PC-9 (cell line): ENCODE measurements at regions not wholly inside any gene's neighbourhood (a gene's known extent, or its start where the extent isn't known, plus 50 kb on each side); places are given as distances from the start of the nearest gene placed in this dataset.
A peak's percentile ranks its signal among the peaks of the same experiment; 100 is the strongest.

Source experiments
- BruUV-seq: library from RNA; stranded (reverse); fragments of 400-500 nt; replicated peaks from 2 replicates; lab custom pipeline; 2021; lab: Mats Ljungman, UMichigan
- CTCF ChIA-PET: fragments of 300-600 bp; sonication (Branson Sonifier 250); formaldehyde crosslinking; loops from one replicate; lab custom pipeline; 2022; ENCODE audit warnings: antibody characterized with exemption; lab: Charles Lee
- POLR2A ChIA-PET: fragments of 300-600 bp; sonication (Branson Sonifier 250); formaldehyde crosslinking; loops from one replicate; lab custom pipeline; 2022; ENCODE audit warnings: antibody characterized with exemption; ENCODE audit not compliant: unreplicated experiment; lab: Charles Lee
- DNase-seq, 2 experiments: peaks; one replicate each; pipeline versions ENCODE4 v3.0.0 to v3.0.0-alpha.2; 2015 to 2022; ENCODE audit warnings: mixed read lengths in 1 of 2
- H2AFZ ChIP-seq: fragments of 200-600 bp; sonication (generic); 2 replicates; pipeline ENCODE4 v1.8.1; 2017; ENCODE audit warnings: antibody characterized with exemption
- H3F3A ChIP-seq: fragments of 200-600 bp; sonication (generic); 2 replicates; pipeline ENCODE4 v1.8.1; 2017; ENCODE audit warnings: antibody characterized with exemption, mild to moderate bottlenecking, low read depth; ENCODE audit not compliant: insufficient read depth
- H3K27ac ChIP-seq: fragments of 200-600 bp; sonication (generic); 2 replicates; pipeline ENCODE4 v1.6.1; 2016; ENCODE audit warnings: mixed run types
- H3K27me3 ChIP-seq: fragments of 200-600 bp; sonication (generic); 2 replicates; pipeline ENCODE4 v1.6.1; 2016; ENCODE audit warnings: low read depth, mixed run types; ENCODE audit not compliant: insufficient read depth
- H3K36me3 ChIP-seq: fragments of 200-600 bp; sonication (generic); 2 replicates; pipeline ENCODE4 v1.6.1; 2016; ENCODE audit warnings: low read depth, mixed run types
- H3K4me1 ChIP-seq: fragments of 200-600 bp; sonication (generic); replicated peaks from 2 replicates; pipeline ENCODE4 v1.6.1; 2016; ENCODE audit warnings: mixed run types; ENCODE audit not compliant: insufficient read depth
- H3K4me2 ChIP-seq: fragments of 200-600 bp; sonication (generic); 2 replicates; pipeline ENCODE4 v1.6.1; 2017; ENCODE audit warnings: mixed run types
- H3K4me3 ChIP-seq: fragments of 200-600 bp; sonication (generic); 2 replicates; pipeline ENCODE4 v1.6.1; 2016; ENCODE audit warnings: mixed run types
- H3K79me2 ChIP-seq: fragments of 200-600 bp; sonication (generic); 2 replicates; pipeline ENCODE4 v1.6.1; 2017; ENCODE audit warnings: low read depth, mixed run types
- H3K9me2 ChIP-seq: fragments of 200-600 bp; sonication (generic); 2 replicates; pipeline ENCODE4 v1.8.1; 2017; ENCODE audit warnings: mild to moderate bottlenecking; ENCODE audit not compliant: insufficient read depth
- H3K9me3 ChIP-seq: fragments of 200-600 bp; sonication (generic); 2 replicates; pipeline ENCODE4 v1.8.1; 2016; ENCODE audit warnings: low read depth; ENCODE audit not compliant: insufficient read depth
- H4K20me1 ChIP-seq: fragments of 200-600 bp; sonication (generic); 2 replicates; pipeline ENCODE4 v1.8.1; 2017; ENCODE audit not compliant: insufficient read depth
- EZH2 ChIP-seq: fragments of 200-600 bp; sonication (generic); IDR thresholded peaks from 2 replicates; pipeline ENCODE4 v1.8.0; 2017; ENCODE audit warnings: antibody characterized with exemption, low read depth
- intact Hi-C: fragments of 100-400 bp; cut with micrococcal nuclease; formaldehyde crosslinking; loops from one replicate; pipeline ENCODE4 v1.10.0; 2022; ENCODE audit not compliant: unreplicated experiment
- TF ChIP-seq, protein P1 (sequence below): fragments of 200-600 bp; sonication (generic); conservative IDR thresholded peaks from 2 replicates; pipeline ENCODE4 v1.6.1; 2017; ENCODE audit warnings: mixed run types, antibody characterized with exemption, mild to moderate bottlenecking, moderate library complexity

DNA sequence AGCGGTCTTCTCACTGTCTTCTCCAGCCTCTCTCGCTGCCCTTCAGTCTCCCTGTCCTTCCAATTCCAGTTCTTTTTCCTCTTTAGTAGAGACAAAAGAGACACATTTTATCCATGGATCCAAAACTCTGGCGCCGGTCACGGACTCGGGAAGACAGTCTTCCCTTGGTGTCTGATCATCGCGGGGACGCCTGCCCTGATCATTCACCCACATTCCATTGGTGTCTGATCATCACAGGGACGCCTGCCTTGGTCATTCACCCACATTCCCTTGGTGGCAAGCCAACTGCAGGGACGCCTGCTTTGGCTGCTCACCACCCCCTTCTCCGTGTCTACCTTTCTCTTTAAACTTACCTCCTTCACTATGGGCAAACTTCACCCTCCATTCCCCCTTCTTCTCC lies 619.5 kb downstream of the RERGL start:
- ChIA-PET CTCF (no interaction called here), POLR2A (no interaction called here)
- no peak overlapping the region for H3K4me3 ChIP-seq
- no peaks in the 10 kb centered on the region for H3K9me2 ChIP-seq
- no peaks in the 10 kb centered on the region for H3K36me3 ChIP-seq
- H4K20me1 ChIP-seq = no peaks in the 10 kb centered on the region
- H3F3A ChIP-seq = no peaks in the 10 kb centered on the region
- H2AFZ ChIP-seq = no peak overlapping the region
- H3K27ac ChIP-seq = no peak overlapping the region
- no peak for DNase-seq
- intact Hi-C loops = no loop called here
- TF ChIP-seq EZH2 = no peak
- TF ChIP-seq, protein P1, sequence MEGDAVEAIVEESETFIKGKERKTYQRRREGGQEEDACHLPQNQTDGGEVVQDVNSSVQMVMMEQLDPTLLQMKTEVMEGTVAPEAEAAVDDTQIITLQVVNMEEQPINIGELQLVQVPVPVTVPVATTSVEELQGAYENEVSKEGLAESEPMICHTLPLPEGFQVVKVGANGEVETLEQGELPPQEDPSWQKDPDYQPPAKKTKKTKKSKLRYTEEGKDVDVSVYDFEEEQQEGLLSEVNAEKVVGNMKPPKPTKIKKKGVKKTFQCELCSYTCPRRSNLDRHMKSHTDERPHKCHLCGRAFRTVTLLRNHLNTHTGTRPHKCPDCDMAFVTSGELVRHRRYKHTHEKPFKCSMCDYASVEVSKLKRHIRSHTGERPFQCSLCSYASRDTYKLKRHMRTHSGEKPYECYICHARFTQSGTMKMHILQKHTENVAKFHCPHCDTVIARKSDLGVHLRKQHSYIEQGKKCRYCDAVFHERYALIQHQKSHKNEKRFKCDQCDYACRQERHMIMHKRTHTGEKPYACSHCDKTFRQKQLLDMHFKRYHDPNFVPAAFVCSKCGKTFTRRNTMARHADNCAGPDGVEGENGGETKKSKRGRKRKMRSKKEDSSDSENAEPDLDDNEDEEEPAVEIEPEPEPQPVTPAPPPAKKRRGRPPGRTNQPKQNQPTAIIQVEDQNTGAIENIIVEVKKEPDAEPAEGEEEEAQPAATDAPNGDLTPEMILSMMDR = no peak
- H3K4me1 ChIP-seq = no peaks in the 10 kb centered on the region
- BruUV-seq = no TSS peak
- no peaks in the 10 kb centered on the region; the same call in 1 of the 2 replicates for H3K9me3 ChIP-seq
- no peaks in the 10 kb centered on the region for H3K27me3 ChIP-seq
- H3K79me2 ChIP-seq = no peaks in the 10 kb centered on the region
- no peak overlapping the region for H3K4me2 ChIP-seq

DNA sequence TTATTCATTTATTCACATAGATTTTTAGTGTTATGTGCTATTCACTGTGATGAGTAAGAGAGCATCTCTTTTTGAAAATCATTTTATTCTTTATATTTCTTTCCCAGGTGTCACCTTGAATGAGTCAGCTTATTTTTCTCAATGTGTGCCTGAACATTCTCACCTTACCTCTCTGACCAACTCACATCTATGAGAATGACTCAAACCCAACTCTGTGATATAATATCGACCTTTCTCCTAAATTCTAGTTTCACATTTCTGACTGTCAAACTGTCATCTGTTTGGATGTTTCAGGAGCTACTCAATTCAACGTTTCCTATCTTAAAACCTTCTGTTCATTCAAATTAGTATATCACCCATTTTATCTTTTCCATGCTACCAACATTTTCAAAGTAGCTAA lies 630.8 kb downstream of the RERGL start:
- H3K9me2 ChIP-seq = no peaks in the 10 kb centered on the region; the same call in 1 of the 2 replicates
- H3K4me3 ChIP-seq = no peak overlapping the region
- H3K4me2 ChIP-seq = peak overlapping the region; percentile 30; the same call in 1 of the 2 replicates
- no peaks in the 10 kb centered on the region for H4K20me1 ChIP-seq
- H3K9me3 ChIP-seq = 0 out of 2 replicates have a peak, but pooled peaks cover 4% of the 10 kb centered on the region
- TF ChIP-seq EZH2 = no peak
- TF ChIP-seq, protein P1 = no peak
- H3K79me2 ChIP-seq = no peaks in the 10 kb centered on the region
- no TSS peak for BruUV-seq
- no peaks in the 10 kb centered on the region for H3K36me3 ChIP-seq
- H3K27ac ChIP-seq = no peak overlapping the region
- intact Hi-C loops = no loop called here
- no peaks in the 10 kb centered on the region for H3K27me3 ChIP-seq
- ChIA-PET CTCF (interaction anchor here (0.7 kb wide), 1 partner anchor 147 kb away, joined by 3 read pairs; no protein-coding TSS in a partner anchor), POLR2A (no interaction called here)
- H3K4me1 ChIP-seq = peaks cover 11% of the 10 kb centered on the region
- 0 out of 2 replicates have a peak, but pooled peaks cover 4% of the 10 kb centered on the region for H3F3A ChIP-seq
- peak overlapping the region; percentile 55; the same call in 1 of the 2 replicates for H2AFZ ChIP-seq
- DNase-seq = peak in 1 of 2 experiments; percentile 35

DNA sequence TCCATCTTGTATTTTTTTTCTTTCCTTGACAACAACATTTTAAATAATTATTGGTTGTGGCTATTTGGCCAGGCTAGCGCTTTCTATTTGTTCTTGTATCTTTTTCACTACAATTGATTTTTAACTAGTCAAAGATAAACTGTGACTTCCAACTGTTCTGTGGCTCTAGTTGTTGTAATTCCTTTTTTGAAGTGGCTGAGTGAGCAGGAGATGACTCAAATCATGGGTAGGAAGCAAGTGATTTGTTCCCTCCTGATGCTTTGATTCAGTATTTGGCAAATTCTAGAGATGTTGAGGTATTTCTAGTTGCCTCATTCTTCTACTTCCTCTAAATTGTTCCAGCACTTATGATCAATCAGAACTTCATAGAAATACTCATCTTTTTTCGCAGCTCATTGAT lies 633.5 kb downstream of the RERGL start:
- Histone ChIP-seq H2AFZ (0 out of 2 replicates have a peak overlapping the region, but pooled peaks have one; percentile 9), H3K79me2 (no peaks in the 10 kb centered on the region), H3F3A (0 out of 2 replicates have a peak, but pooled peaks cover 4% of the 10 kb centered on the region), H3K4me3 (no peak overlapping the region), H3K27me3 (no peaks in the 10 kb centered on the region), H3K27ac (no peak overlapping the region), H4K20me1 (no peaks in the 10 kb centered on the region), H3K36me3 (no peaks in the 10 kb centered on the region), H3K4me1 (peaks cover 11% of the 10 kb centered on the region), H3K9me3 (0 out of 2 replicates have a peak, but pooled peaks cover 4% of the 10 kb centered on the region), H3K4me2 (no peak overlapping the region), H3K9me2 (no peaks in the 10 kb centered on the region)
- no TSS peak for BruUV-seq
- TF ChIP-seq, protein P1 = no peak
- TF ChIP-seq EZH2 = no peak
- intact Hi-C loops = no loop called here
- CTCF ChIA-PET = interaction anchor here (0.6 kb wide), 1 partner anchor 20 kb away, joined by 7 read pairs; no protein-coding TSS in a partner anchor
- no peak for DNase-seq
- POLR2A ChIA-PET = no interaction called here
